PC-9 (cell line): ENCODE measurements at regions not wholly inside any gene's neighbourhood (a gene's known extent, or its start where the extent isn't known, plus 50 kb on each side); places are given as distances from the start of the nearest gene placed in this dataset.

ENCODE experiments used
- BruUV-seq: library from RNA; stranded (reverse); fragments of 400-500 nt; replicated peaks from 2 replicates; lab custom pipeline; 2021; lab: Mats Ljungman, UMichigan
- CTCF ChIA-PET: fragments of 300-600 bp; sonication (Branson Sonifier 250); formaldehyde crosslinking; loops from one replicate; lab custom pipeline; 2022; ENCODE audit warnings: antibody characterized with exemption; lab: Charles Lee
- POLR2A ChIA-PET: fragments of 300-600 bp; sonication (Branson Sonifier 250); formaldehyde crosslinking; loops from one replicate; lab custom pipeline; 2022; ENCODE audit warnings: antibody characterized with exemption; ENCODE audit not compliant: unreplicated experiment; lab: Charles Lee
- DNase-seq, 2 experiments: peaks; one replicate each; pipeline versions ENCODE4 v3.0.0 to v3.0.0-alpha.2; 2015 to 2022; ENCODE audit warnings: mixed read lengths in 1 of 2
- H2AFZ ChIP-seq: fragments of 200-600 bp; sonication (generic); 2 replicates; pipeline ENCODE4 v1.8.1; 2017; ENCODE audit warnings: antibody characterized with exemption
- H3F3A ChIP-seq: fragments of 200-600 bp; sonication (generic); 2 replicates; pipeline ENCODE4 v1.8.1; 2017; ENCODE audit warnings: antibody characterized with exemption, mild to moderate bottlenecking, low read depth; ENCODE audit not compliant: insufficient read depth
- H3K27ac ChIP-seq: fragments of 200-600 bp; sonication (generic); 2 replicates; pipeline ENCODE4 v1.6.1; 2016; ENCODE audit warnings: mixed run types
- H3K27me3 ChIP-seq: fragments of 200-600 bp; sonication (generic); 2 replicates; pipeline ENCODE4 v1.6.1; 2016; ENCODE audit warnings: low read depth, mixed run types; ENCODE audit not compliant: insufficient read depth
- H3K36me3 ChIP-seq: fragments of 200-600 bp; sonication (generic); 2 replicates; pipeline ENCODE4 v1.6.1; 2016; ENCODE audit warnings: low read depth, mixed run types
- H3K4me1 ChIP-seq: fragments of 200-600 bp; sonication (generic); replicated peaks from 2 replicates; pipeline ENCODE4 v1.6.1; 2016; ENCODE audit warnings: mixed run types; ENCODE audit not compliant: insufficient read depth
- H3K4me2 ChIP-seq: fragments of 200-600 bp; sonication (generic); 2 replicates; pipeline ENCODE4 v1.6.1; 2017; ENCODE audit warnings: mixed run types
- H3K4me3 ChIP-seq: fragments of 200-600 bp; sonication (generic); 2 replicates; pipeline ENCODE4 v1.6.1; 2016; ENCODE audit warnings: mixed run types
- H3K79me2 ChIP-seq: fragments of 200-600 bp; sonication (generic); 2 replicates; pipeline ENCODE4 v1.6.1; 2017; ENCODE audit warnings: low read depth, mixed run types
- H3K9me2 ChIP-seq: fragments of 200-600 bp; sonication (generic); 2 replicates; pipeline ENCODE4 v1.8.1; 2017; ENCODE audit warnings: mild to moderate bottlenecking; ENCODE audit not compliant: insufficient read depth
- H3K9me3 ChIP-seq: fragments of 200-600 bp; sonication (generic); 2 replicates; pipeline ENCODE4 v1.8.1; 2016; ENCODE audit warnings: low read depth; ENCODE audit not compliant: insufficient read depth
- H4K20me1 ChIP-seq: fragments of 200-600 bp; sonication (generic); 2 replicates; pipeline ENCODE4 v1.8.1; 2017; ENCODE audit not compliant: insufficient read depth
- CTCF ChIP-seq: fragments of 200-600 bp; sonication (generic); conservative IDR thresholded peaks from 2 replicates; pipeline ENCODE4 v1.6.1; 2017; ENCODE audit warnings: mixed run types, antibody characterized with exemption, mild to moderate bottlenecking, moderate library complexity
- EZH2 ChIP-seq: fragments of 200-600 bp; sonication (generic); IDR thresholded peaks from 2 replicates; pipeline ENCODE4 v1.8.0; 2017; ENCODE audit warnings: antibody characterized with exemption, low read depth
- intact Hi-C: fragments of 100-400 bp; cut with micrococcal nuclease; formaldehyde crosslinking; loops from one replicate; pipeline ENCODE4 v1.10.0; 2022; ENCODE audit not compliant: unreplicated experiment

- no peak overlapping the region for H3K4me3 ChIP-seq
- H2AFZ ChIP-seq: no peak overlapping the region
- no peak overlapping the region for H3K4me2 ChIP-seq
- H3K79me2 ChIP-seq: no peaks in the 10 kb centered on the region
- intact Hi-C loops: no loop called here
- ChIA-PET CTCF (no interaction called here), POLR2A (no interaction called here)
- TF ChIP-seq CTCF (no peak), EZH2 (no peak)
- no peak for DNase-seq
- no peaks in the 10 kb centered on the region for H4K20me1 ChIP-seq
- no peaks in the 10 kb centered on the region for H3K9me2 ChIP-seq
- H3F3A ChIP-seq: no peaks in the 10 kb centered on the region
- no peak overlapping the region for H3K27ac ChIP-seq
- H3K36me3 ChIP-seq: no peaks in the 10 kb centered on the region
- no peaks in the 10 kb centered on the region for H3K4me1 ChIP-seq
- H3K27me3 ChIP-seq: peaks cover 46% of the 10 kb centered on the region
- no TSS peak for BruUV-seq
- H3K9me3 ChIP-seq: no peaks in the 10 kb centered on the region
These were observed 773.5 kb upstream of the EEF2KMT start for GRCh38 chr16:5870886-5871691.

- Histone ChIP-seq H4K20me1 (no peaks in the 10 kb centered on the region), H3K36me3 (no peaks in the 10 kb centered on the region), H3K9me3 (no peaks in the 10 kb centered on the region), H3K9me2 (no peaks in the 10 kb centered on the region), H3K4me3 (no peak overlapping the region), H3K27me3 (peaks cover 61% of the 10 kb centered on the region), H2AFZ (no peak overlapping the region), H3K4me1 (no peaks in the 10 kb centered on the region), H3K4me2 (no peak overlapping the region), H3F3A (no peaks in the 10 kb centered on the region), H3K79me2 (no peaks in the 10 kb centered on the region), H3K27ac (no peak overlapping the region)
- no TSS peak for BruUV-seq
- CTCF ChIA-PET: no interaction called here
- no peak for TF ChIP-seq EZH2
- no peak for TF ChIP-seq CTCF
- intact Hi-C loops: no loop called here
- DNase-seq: no peak
- POLR2A ChIA-PET: no interaction called here
These were observed 769.7 kb upstream of the EEF2KMT start for GRCh38 chr16:5867250-5867649.

GRCh38 chr16:5865236-5865635 lies 767.6 kb upstream of the EEF2KMT start:
- Histone ChIP-seq H3K4me3 (no peak overlapping the region), H3K4me2 (no peak overlapping the region), H3K27ac (no peak overlapping the region), H3K27me3 (peaks cover 59% of the 10 kb centered on the region), H3K4me1 (no peaks in the 10 kb centered on the region), H3K79me2 (no peaks in the 10 kb centered on the region), H3K9me2 (no peaks in the 10 kb centered on the region), H3F3A (no peaks in the 10 kb centered on the region), H3K9me3 (no peaks in the 10 kb centered on the region), H3K36me3 (no peaks in the 10 kb centered on the region), H4K20me1 (no peaks in the 10 kb centered on the region), H2AFZ (no peak overlapping the region)
- ChIA-PET POLR2A (no interaction called here), CTCF (no interaction called here)
- TF ChIP-seq CTCF: no peak
- TF ChIP-seq EZH2: no peak
- intact Hi-C loops: no loop called here
- no TSS peak for BruUV-seq
- no peak for DNase-seq
